ENCODE measurements at regions not wholly inside any gene's neighbourhood (a gene's known extent, or its start where the extent isn't known, plus 50 kb on each side); places are given as distances from the start of the nearest gene placed in this dataset.
"Not testable (repeated sequence)": the region's sequence is repeated elsewhere in the genome, so short reads cannot be mapped to it uniquely, and the experiment has no call there.

GRCh38 chr3:154864947-154865346 is 215.2 kb upstream of the MME start:
- DNase-seq: no peak
- Histone ChIP-seq H3K36me3 (ENCODE audit: control insufficient read depth, insufficient read depth, low read length) (no peaks in the 10 kb centered on the region), H3K9me3 (no peaks in the 10 kb centered on the region; the same call in 1 of the 2 replicates), H3K4me3 (ENCODE audit: low read depth, low read length) (no peak overlapping the region), H3K4me1 (no peaks in the 10 kb centered on the region), H3K27me3 (replicated peaks; ENCODE audit: control insufficient read depth, insufficient read depth, low read length) (no peaks in the 10 kb centered on the region)
- POLR2A ChIA-PET: no interaction called here
- CTCF ChIA-PET: no interaction called here
- Mint-ChIP-seq H3K4me3 (ENCODE audit: unreplicated experiment) (no peak overlapping the region), H3K36me3 (ENCODE audit: insufficient read depth, unreplicated experiment) (no peaks in the 10 kb centered on the region), H3K9me3 (ENCODE audit: unreplicated experiment) (no peaks in the 10 kb centered on the region), H3K27ac (ENCODE audit: unreplicated experiment) (no peak overlapping the region), H3K27me3 (ENCODE audit: insufficient read depth, unreplicated experiment) (no peaks in the 10 kb centered on the region), H3K4me1 (ENCODE audit: low read depth, unreplicated experiment) (no peaks in the 10 kb centered on the region)
- no TSS peak for BruUV-seq (replicated peaks)
- intact Hi-C loops (cut with micrococcal nuclease; ENCODE audit: unreplicated experiment): no loop called here
- no peak for TF ChIP-seq CTCF (IDR thresholded peaks at IDR 0.05; ENCODE audit: insufficient read depth in 1 of 2, low read depth in 1 of 2, low read length in 1 of 2, severe bottlenecking in 1 of 2, unreplicated experiment in 1 of 2)

GRCh38 chr3:154862265-154862664 is 217.9 kb upstream of the MME start:
- ChIA-PET CTCF (no interaction called here), POLR2A (no interaction called here)
- Mint-ChIP-seq H3K9me3 (ENCODE audit: unreplicated experiment) (no peaks in the 10 kb centered on the region), H3K27me3 (ENCODE audit: insufficient read depth, unreplicated experiment) (no peaks in the 10 kb centered on the region), H3K4me3 (ENCODE audit: unreplicated experiment) (no peak overlapping the region), H3K36me3 (ENCODE audit: insufficient read depth, unreplicated experiment) (no peaks in the 10 kb centered on the region), H3K27ac (ENCODE audit: unreplicated experiment) (no peak overlapping the region), H3K4me1 (ENCODE audit: low read depth, unreplicated experiment) (no peaks in the 10 kb centered on the region)
- Histone ChIP-seq H3K4me1 (no peaks in the 10 kb centered on the region), H3K4me3 (ENCODE audit: low read depth, low read length) (no peak overlapping the region), H3K36me3 (ENCODE audit: control insufficient read depth, insufficient read depth, low read length) (no peaks in the 10 kb centered on the region), H3K27me3 (replicated peaks; ENCODE audit: control insufficient read depth, insufficient read depth, low read length) (no peaks in the 10 kb centered on the region), H3K9me3 (no peaks in the 10 kb centered on the region; the same call in 1 of the 2 replicates)
- TF ChIP-seq CTCF (IDR thresholded peaks at IDR 0.05; ENCODE audit: insufficient read depth in 1 of 2, low read depth in 1 of 2, low read length in 1 of 2, severe bottlenecking in 1 of 2, unreplicated experiment in 1 of 2): no peak
- no TSS peak for BruUV-seq (replicated peaks)
- no peak for DNase-seq
- intact Hi-C loops (cut with micrococcal nuclease; ENCODE audit: unreplicated experiment): no loop called here

GRCh38 chr3:154852998-154853397 is 227.1 kb upstream of the MME start:
- H3K4me1 Mint-ChIP-seq (ENCODE audit: low read depth, unreplicated experiment); H3K9me3 ChIP-seq; POLR2A ChIA-PET; DNase-seq; H3K4me3 Mint-ChIP-seq (ENCODE audit: unreplicated experiment); intact Hi-C loops (cut with micrococcal nuclease; ENCODE audit: unreplicated experiment); H3K9me3 Mint-ChIP-seq (ENCODE audit: unreplicated experiment); H3K4me1 ChIP-seq; CTCF ChIA-PET; H3K27me3 ChIP-seq (replicated peaks; ENCODE audit: control insufficient read depth, insufficient read depth, low read length); H3K27ac Mint-ChIP-seq (ENCODE audit: unreplicated experiment); BruUV-seq (replicated peaks); H3K27me3 Mint-ChIP-seq (ENCODE audit: insufficient read depth, unreplicated experiment); H3K4me3 ChIP-seq (ENCODE audit: low read depth, low read length); H3K36me3 Mint-ChIP-seq (ENCODE audit: insufficient read depth, unreplicated experiment); H3K36me3 ChIP-seq (ENCODE audit: control insufficient read depth, insufficient read depth, low read length): not testable (repeated sequence)

- Mint-ChIP-seq H3K4me3 (ENCODE audit: unreplicated experiment) (no peak overlapping the region), H3K27ac (ENCODE audit: unreplicated experiment) (no peak overlapping the region), H3K4me1 (ENCODE audit: low read depth, unreplicated experiment) (no peaks in the 10 kb centered on the region), H3K27me3 (ENCODE audit: insufficient read depth, unreplicated experiment) (no peaks in the 10 kb centered on the region), H3K9me3 (ENCODE audit: unreplicated experiment) (no peaks in the 10 kb centered on the region), H3K36me3 (ENCODE audit: insufficient read depth, unreplicated experiment) (no peaks in the 10 kb centered on the region)
- no peaks in the 10 kb centered on the region for H3K9me3 ChIP-seq
- intact Hi-C loops (cut with micrococcal nuclease; ENCODE audit: unreplicated experiment): no loop called here
- no peak for DNase-seq
- no peaks in the 10 kb centered on the region for H3K27me3 ChIP-seq (replicated peaks; ENCODE audit: control insufficient read depth, insufficient read depth, low read length)
- H3K4me1 ChIP-seq: no peaks in the 10 kb centered on the region
- no TSS peak for BruUV-seq (replicated peaks)
- H3K4me3 ChIP-seq (ENCODE audit: low read depth, low read length): no peak overlapping the region
- no peak for TF ChIP-seq CTCF (IDR thresholded peaks at IDR 0.05; ENCODE audit: insufficient read depth in 1 of 2, low read depth in 1 of 2, low read length in 1 of 2, severe bottlenecking in 1 of 2, unreplicated experiment in 1 of 2)
- CTCF ChIA-PET: no interaction called here
- no peaks in the 10 kb centered on the region for H3K36me3 ChIP-seq (ENCODE audit: control insufficient read depth, insufficient read depth, low read length)
- POLR2A ChIA-PET: no interaction called here
These were observed 227.6 kb upstream of the MME start for GRCh38 chr3:154852515-154852914.
